ENCODE measurements at regions not wholly inside any gene's neighbourhood (a gene's known extent, or its start where the extent isn't known, plus 50 kb on each side); places are given as distances from the start of the nearest gene placed in this dataset.

DNA sequence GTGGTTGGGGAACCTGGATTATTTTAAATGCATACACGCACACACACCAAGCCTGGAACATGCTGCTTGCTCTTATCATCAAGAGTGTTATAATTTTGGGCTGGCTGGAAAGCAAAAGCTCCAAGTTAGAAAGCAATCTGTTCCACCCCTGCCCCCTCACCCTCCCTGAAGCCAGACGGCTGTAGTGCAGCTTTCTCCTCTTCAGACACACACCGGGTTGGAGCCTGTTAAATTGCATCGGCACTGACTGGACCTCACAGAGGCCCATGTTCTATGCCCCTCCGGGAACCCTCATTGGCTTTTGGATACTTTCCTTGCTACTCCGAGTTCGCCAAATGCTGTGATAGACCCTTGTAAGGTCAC is 90.6 kb upstream of the KCNJ15 start:
- TF ChIP-seq, protein P1, sequence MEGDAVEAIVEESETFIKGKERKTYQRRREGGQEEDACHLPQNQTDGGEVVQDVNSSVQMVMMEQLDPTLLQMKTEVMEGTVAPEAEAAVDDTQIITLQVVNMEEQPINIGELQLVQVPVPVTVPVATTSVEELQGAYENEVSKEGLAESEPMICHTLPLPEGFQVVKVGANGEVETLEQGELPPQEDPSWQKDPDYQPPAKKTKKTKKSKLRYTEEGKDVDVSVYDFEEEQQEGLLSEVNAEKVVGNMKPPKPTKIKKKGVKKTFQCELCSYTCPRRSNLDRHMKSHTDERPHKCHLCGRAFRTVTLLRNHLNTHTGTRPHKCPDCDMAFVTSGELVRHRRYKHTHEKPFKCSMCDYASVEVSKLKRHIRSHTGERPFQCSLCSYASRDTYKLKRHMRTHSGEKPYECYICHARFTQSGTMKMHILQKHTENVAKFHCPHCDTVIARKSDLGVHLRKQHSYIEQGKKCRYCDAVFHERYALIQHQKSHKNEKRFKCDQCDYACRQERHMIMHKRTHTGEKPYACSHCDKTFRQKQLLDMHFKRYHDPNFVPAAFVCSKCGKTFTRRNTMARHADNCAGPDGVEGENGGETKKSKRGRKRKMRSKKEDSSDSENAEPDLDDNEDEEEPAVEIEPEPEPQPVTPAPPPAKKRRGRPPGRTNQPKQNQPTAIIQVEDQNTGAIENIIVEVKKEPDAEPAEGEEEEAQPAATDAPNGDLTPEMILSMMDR (IDR thresholded peaks at IDR 0.05; ENCODE audit: insufficient read depth, missing control alignments): no peak
- DNase-seq (ENCODE audit: insufficient read length, low spot score) (no peak), FAIRE-seq (no peak)

DNA sequence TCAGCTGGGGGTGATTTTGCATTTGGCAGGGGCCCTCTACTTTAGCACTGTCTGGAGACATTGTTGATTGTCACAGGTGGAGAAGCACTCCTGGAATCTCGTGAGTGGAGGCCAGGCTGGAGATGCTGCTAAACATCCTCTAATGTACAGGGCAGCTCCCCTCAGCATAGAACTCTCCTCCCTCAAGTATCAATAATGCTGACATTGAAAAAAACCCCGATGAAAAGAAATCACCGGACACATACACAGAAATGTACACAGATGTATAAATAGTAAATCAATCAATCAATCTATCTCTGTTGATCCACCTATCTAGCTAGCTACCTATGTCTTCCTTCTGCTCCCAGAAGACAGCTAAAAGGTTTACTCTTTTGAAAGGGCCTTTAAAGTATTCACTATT is 89.4 kb upstream of the KCNJ15 start:
- no peak for DNase-seq (ENCODE audit: insufficient read length, low spot score)
- TF ChIP-seq, protein P1 (IDR thresholded peaks at IDR 0.05; ENCODE audit: insufficient read depth, missing control alignments): no peak
- no peak for FAIRE-seq

DNA sequence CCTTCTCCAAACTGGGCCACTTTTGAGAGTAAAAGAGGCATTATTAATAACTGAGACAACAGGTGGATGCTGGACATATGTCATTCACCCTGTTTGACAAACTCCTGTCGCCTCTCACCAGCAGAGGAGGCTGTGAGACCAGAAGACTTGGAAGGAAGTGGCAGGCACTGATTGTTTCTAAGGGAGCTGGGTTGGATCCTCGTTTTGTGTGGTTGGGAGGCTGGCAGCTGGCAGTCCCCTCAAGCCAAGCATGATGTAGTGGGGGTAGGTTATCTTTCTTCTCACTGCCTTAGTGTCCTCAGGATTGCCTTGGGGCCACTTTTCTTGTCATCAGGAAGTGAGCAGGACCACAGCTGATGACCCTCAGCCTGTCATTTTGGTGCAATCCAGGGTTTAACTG is 86.5 kb upstream of the KCNJ15 start:
- no peak for FAIRE-seq
- DNase-seq (ENCODE audit: insufficient read length, low spot score): no peak
- TF ChIP-seq, protein P1 (IDR thresholded peaks at IDR 0.05; ENCODE audit: insufficient read depth, missing control alignments): no peak

DNA sequence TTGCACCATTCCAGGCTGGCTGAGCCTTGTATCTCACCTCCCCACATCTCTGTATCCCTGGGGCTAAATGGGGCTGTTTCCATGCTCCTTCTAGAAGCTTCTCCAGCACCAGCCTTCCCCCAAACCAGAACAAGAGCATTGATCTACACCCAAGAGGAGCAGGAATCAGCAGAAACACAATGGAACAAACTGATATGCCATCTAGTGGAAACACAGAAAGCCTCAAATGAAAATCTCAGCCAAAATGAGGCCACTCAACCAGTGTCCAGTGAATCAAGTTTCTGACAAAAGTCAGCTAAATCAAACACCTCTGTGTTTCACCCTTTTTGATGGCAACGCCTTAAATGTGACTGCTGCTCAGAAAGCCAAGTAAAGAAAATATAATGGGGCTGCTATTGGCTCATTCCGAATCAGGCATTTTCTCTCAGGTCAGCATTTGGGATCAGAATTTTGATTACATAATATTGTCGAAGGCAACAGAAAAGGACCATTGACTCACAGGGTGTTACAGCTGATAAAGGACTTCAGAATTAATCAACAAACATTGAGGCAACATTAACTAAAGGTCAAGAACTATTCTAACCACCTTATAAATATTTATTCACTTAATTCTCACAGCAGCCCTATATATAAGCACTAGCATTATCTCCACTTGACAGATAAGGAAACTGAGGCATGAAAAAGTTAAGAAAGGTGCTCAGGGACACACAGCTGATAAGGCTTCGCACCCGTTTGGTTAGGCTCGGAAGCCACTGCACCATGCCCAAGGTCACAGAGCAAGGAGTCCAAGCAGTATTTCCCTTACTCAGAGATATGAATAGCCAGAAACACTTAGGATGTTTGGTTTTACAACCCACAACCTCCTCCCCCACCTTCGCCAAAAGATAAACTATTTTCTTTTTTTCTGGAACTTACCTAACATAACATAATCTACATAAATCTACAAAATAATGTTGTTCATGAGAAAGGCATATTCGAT is 85.8 kb upstream of the KCNJ15 start:
- TF ChIP-seq, protein P1 (IDR thresholded peaks at IDR 0.05; ENCODE audit: insufficient read depth, missing control alignments): no peak
- FAIRE-seq (no peak), DNase-seq (ENCODE audit: insufficient read length, low spot score) (no peak)

DNA sequence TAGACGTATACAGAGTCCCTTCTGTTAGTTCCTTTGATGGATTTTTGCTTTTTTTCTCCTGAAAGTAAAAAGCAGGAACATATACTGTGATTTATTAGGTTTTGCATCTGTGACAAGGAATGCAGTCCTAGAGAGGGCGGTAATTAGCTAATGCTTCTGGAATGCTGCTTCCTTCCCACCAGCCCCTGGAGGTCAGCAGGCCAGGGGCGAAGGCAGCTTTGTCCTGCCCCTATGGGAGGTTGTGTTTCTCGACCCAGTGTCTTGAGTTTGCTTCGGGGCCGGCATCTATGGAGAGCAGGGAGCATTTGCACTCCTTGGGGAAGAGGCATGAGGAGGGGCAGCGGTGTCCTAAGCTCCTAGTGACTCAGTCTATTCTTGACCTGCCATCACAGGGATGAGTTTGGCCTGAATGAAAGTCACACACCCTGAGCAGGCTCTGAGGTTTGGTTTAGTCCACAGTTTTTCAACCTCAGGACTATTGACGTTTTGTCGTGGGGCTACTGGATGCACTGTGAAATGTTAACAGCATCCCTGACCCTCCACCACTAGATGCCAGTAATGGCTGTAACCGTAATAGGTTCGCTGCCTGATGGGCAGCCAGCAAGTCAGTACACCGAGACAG is 85.0 kb upstream of the KCNJ15 start:
- no peak for FAIRE-seq
- TF ChIP-seq, protein P1 (IDR thresholded peaks at IDR 0.05; ENCODE audit: insufficient read depth, missing control alignments): no peak
- DNase-seq (ENCODE audit: insufficient read length, low spot score): no peak

DNA sequence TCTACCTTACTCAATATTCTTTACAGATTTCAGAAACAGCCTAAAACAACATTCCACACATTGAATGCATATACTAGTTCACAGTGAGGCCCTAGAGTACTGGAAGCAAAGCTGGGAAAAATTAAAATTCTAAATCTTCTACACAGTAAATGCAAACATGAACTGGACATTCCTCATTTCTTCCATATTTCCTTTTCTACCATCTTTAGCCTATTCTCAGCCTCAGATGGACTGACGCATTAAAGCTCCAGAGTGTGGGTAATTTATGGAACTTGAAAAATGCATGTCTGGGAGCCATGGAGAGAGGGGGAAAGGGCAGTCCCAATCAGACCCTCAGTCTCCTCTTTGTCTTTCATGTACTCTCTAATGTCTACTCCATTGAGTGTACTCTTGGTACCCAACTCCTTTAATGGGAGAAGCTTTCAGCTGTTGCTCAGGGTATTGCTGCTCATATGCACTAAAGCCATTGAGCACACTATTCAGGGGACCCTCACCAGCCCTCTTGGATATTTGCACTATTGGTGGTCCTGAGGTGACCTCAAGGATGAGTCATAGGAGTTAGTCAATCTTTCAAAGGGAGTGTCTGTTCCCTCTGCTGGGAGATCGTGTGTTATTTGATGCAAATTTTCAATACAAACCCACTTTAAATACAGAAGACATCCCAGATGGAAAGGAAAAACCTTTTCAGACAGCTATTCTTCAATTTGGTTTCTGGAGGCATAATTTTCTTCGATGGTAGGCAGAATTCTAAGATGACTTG is 83.3 kb upstream of the KCNJ15 start:
- no peak for FAIRE-seq

More for the DNA sequence above, 83.3 kb upstream of the KCNJ15 start:
- TF ChIP-seq, protein P1 (IDR thresholded peaks at IDR 0.05; ENCODE audit: insufficient read depth, missing control alignments): no peak
- no peak for DNase-seq (ENCODE audit: insufficient read length, low spot score)
